NCI-H2107 treated with DMSO at 0.1 percent for 48 hours (cell line): ENCODE measurements at regions not wholly inside any gene's neighbourhood (a gene's known extent, or its start where the extent isn't known, plus 50 kb on each side); places are given as distances from the start of the nearest gene placed in this dataset.
"Not testable (repeated sequence)": the region's sequence is repeated elsewhere in the genome, so short reads cannot be mapped to it uniquely, and the experiment has no call there.

Experiments used
- DNase-seq: peaks from one replicate; lab custom pipeline; 2025; ENCODE audit not compliant: unreplicated experiment; lab: John Stamatoyannopoulos, UW

- no peak for DNase-seq
Measured at GRCh38 chr5:118302786-118303185, 685.6 kb downstream of the DTWD2 start.

- no peak for DNase-seq
Measured at GRCh38 chr5:118301696-118302095, 686.7 kb downstream of the DTWD2 start.

GRCh38 chr5:118295045-118295444 is 693.3 kb downstream of the DTWD2 start:
- DNase-seq: no peak

- no peak for DNase-seq
Measured at GRCh38 chr5:118293378-118293777, 695.0 kb downstream of the DTWD2 start.

DNA sequence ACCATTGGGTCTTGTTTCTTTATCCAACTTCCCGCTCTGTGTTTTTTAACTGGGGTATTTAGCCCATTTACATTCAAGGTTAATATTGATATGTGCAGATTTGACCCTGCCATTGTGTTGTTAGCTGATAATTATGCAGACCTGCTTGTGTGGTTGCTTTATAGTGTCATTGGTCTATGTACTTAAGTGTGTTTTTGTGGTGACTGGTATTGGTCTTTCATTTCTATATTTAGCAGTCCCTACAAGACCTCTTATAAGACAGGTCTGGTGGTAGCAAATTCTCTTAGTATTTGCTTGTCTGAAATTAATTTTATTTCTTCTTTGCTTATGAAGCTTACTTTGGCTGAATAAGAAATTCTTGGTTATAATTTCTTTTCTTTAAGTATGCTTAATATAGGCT is 698.1 kb downstream of the DTWD2 start:
- DNase-seq: no peak

DNA sequence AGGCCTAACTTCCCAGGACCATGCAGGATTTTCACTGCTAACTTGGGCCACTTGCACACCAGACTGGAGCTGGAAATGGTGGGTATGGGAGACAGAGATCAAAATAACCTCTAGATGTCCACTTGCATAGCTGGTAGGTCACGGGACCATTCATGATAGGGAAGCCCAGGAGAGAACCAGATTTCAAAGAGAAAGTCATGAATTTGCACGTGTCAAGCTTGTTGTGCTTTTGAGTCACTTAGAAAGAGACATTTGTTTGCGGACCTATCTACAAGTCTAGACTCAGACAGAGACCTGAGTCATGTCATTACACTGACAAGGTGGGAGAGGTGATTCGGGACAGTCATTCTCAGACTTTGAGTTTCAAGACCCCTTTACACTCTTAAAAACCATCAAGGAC is 704.1 kb downstream of the DTWD2 start:
- DNase-seq: not testable (repeated sequence)

DNA sequence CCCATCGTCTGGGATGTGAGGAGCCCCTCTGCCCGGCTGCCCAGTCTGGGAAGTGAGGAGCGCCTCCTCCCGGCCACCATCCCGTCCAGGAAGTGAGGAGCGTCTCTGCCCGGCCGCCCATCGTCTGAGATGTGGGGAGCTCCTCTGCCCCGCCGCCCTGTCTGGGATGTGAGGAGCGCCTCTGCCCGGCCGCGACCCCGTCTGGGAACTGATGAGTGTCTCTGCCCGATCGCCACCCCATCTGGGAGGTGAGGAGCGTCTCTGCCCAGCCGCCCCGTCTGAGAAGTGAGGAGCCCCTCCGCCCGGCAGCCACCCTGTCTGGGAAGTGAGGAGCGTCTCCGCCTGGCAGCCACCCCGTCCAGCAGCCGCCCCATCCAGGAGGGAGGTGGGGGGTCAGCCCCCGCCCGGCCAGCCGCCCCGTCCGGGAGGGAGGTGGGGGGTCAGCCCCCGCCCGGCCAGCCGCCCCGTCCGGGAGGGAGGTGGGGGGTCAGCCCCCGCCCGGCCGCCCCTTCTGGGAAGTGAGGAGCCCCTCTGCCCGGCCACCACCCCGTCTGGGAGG is 705.8 kb downstream of the DTWD2 start:
- DNase-seq: not testable (repeated sequence)

GRCh38 chr5:118279540-118280294 is 708.6 kb downstream of the DTWD2 start:
- no peak for DNase-seq

DNA sequence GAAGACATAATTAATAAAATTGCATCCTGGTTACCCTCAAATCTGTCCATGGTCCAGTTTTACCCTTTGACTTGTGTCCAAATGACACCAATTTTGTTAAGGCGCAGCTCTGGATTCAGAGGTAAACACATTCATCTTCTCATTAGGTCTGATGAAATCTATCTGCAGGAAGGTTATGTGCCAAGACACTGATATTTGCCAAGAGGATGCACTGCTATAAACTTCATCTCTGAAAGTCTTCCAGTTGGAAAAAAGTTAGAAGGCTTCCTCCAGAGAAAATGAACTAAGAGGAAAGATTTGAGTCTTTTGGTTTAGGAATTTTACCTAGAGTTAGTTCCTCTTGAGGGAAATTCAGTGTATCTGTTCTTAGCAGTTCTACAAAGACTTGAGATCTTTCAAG is 717.8 kb downstream of the DTWD2 start:
- no peak for DNase-seq

GRCh38 chr5:118258223-118258622 is 730.1 kb downstream of the DTWD2 start:
- no peak for DNase-seq

DNA sequence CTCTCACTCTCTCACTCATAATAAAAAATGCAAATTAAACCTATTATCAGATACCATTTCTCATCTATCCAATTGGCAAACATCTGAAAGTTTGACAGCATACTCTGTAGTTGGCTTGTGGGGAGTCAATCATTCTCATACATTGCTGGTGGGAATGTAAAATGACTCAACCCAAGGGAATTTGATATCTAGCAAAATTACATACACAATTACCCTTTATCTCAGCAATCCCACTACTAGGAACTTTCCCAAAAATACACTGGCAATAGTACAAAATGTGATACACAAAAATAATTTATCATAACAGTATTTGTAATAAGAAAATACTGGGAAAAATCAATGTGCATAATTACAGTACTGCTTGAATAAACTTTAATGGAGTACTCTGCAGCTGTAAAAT is 731.3 kb downstream of the DTWD2 start:
- no peak for DNase-seq

DNA sequence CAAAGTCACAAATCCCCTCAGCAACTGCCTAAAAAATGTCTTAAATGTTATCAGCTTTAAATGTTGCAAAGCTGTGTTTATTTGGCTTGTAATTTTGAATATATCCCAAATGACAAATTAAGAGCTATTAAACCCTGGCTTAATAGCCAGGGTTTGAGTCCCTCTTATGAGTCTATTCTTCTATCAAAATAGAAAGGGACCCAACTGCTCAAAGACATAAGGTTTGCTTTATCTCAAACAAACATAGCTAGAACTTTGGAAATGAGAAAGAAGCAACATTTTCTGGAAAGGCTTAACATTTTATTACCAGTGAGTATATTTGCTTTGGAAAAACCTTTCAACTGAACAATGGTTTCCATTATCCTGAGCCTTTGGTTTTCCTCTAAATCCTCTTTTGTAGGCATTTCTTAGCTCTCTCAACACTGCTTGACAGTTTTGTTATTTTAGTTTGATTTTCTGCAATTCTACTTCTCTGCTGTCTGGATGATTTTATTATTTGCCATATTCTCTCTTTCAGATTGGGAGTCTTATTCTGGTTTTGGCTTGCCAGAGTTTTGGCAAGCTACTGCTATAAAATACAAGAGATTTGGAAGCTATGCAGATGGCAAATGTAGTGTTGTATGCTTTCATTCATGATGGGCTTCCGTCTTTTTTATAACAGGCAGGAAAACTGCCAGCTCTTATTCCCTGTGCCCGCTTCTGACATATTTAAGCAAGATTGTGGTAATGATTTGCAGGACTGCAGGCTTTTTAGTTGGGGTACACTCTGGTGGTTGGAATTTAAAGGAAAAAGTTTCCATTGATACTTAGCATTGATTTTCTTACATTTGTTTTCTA is 734.9 kb downstream of the DTWD2 start:
- no peak for DNase-seq

- DNase-seq: no peak
Measured at GRCh38 chr5:118249386-118249785, 739.0 kb downstream of the DTWD2 start.

- no peak for DNase-seq
Measured at GRCh38 chr5:118247458-118247857, 740.9 kb downstream of the DTWD2 start.

GRCh38 chr5:118243613-118244012 is 744.7 kb downstream of the DTWD2 start:
- no peak for DNase-seq

- no peak for DNase-seq
Measured at GRCh38 chr5:118243068-118243467, 745.3 kb downstream of the DTWD2 start.

DNA sequence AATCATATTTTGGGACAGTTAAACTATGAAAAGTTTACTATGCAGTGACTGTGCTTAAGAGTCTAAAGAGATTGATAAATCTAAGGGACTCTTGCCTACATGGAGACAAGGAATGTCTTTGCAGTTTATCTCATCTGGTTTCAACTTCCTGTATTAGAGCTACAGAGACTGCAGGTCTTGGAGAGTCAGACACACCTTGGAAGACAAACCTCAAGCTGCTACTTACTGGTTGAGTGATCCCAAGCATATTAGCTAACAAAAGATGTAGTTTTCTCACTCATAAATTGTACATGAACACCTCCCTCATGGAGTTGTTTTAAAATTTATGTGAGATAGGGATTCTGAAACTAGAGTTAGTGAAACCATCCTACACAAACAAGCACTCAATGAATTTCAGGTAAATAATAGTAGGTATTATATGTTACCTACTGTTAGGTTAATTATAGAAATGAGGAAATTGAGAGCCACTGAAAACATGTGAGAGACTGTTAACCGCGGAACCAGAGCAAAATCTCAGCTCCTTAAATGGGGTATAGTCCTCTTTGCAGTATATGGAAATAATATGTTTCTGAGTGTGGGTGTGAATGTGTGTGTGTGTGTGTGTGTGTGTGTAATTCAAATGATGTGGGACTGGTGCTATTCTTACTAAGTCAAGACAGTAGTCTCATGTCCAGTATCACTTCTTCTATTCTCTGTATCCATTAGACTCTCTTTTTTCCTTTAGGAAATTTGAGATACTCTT is 752.1 kb downstream of the DTWD2 start:
- no peak for DNase-seq

DNA sequence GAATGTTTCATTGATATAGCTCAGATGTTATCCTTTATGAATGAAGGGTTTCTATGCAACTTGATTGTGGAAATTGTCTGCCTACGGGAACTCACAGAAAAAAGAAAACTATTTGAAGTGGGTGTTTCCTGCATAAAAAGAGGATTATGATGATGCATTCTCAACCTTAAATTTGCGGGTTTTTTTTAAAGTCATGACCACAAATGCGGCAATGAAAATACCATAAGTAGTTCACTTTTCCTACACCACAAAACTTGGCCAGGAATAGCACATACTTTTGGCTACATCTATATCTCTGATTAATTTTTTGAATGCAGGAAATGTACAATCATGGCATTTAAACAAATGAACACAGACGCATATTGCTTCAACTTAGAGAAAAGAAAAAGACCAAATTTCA is 754.7 kb downstream of the DTWD2 start:
- DNase-seq: no peak

DNA sequence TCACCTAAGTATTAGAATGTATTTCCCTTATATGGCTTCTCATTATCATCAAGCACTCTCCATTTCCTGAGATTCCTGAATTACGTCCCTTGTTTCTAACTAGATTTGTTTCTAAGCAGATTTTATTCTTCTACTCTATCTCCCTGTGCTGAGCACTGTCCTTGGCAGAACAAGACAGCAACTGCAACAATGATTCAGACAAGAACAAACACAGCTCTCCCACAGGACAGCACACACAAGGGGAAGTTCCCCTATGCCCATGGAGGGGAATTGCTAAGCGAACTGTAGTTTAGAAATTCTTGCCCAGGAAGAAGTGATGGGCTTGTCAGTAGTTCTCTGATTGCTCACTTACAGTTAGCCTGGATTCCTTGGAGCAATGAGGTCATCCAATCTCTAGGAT is 759.9 kb downstream of the DTWD2 start:
- no peak for DNase-seq

DNA sequence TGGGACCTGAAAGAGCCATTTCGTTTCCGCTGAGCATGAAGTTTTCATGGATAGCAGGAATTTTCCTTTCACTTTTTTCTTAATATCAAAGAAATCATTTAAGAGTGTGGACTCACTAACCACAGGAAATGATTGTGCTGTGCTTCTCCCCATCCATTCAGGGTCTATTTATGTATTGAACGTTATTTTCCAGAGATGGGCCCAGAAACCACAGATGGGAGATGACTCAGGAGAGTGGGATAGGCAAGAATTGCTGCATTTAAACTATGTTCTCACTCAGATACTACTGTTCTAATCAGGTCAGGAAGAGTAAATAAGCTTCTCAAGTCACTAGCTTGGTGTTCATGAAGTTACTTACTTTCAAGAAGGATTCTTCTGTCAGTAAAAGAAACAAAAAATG is 763.8 kb downstream of the DTWD2 start:
- DNase-seq: no peak

DNA sequence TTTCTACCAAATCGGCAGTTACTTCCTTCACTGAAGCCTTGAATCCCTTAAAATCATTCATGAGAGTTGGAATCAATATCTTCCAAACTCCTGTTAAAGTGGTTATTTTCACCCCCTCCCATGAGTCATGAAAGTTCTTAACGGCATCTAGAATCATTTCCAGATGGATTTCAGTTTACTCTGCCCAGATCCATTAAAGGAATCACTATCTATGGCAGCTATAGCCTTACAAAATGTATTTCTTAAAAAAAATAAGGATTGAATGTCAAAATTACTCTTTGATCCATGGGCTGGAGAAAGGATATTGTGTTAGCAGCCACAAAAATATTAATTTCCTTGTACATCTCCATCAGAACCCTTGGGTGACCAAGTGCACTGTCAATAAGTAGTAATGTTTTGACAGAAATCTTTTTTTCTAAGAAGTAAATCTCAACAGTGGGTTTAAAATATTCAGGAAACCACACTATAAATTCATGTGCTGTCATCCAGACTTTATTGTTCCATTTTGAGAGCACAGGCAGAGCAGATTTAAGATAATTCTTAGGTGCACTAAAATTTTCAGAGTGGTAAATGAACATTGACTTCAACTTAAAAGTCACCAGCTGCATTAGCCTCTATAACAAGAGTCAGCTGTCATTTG is 767.7 kb downstream of the DTWD2 start:
- DNase-seq: no peak
